ENCODE measurements at regions not wholly inside any gene's neighbourhood (a gene's known extent, or its start where the extent isn't known, plus 50 kb on each side); places are given as distances from the start of the nearest gene placed in this dataset.
"Not testable (repeated sequence)": the region's sequence is repeated elsewhere in the genome, so short reads cannot be mapped to it uniquely, and the experiment has no call there.

- Histone ChIP-seq H3K27me3 (peaks cover 7% of the 10 kb centered on the region), H3K4me1 (replicated peaks in 1 of 2) (no peaks in the 10 kb centered on the region), H3K27ac (no peak overlapping the region), H3K4me3 (no peak overlapping the region), H3K9me3 (replicated peaks in 1 of 3) (no peaks in the 10 kb centered on the region), H3K36me3 (replicated peaks in 1 of 2) (no peaks in the 10 kb centered on the region)
- DNase-seq, result no peak
- no peak for TF ChIP-seq CTCF (IDR thresholded peaks at IDR 0.05)
- no peak for TF ChIP-seq POLR2A (IDR thresholded peaks at IDR 0.05)
- intact Hi-C loops (cut with DNase I), result no loop called here
Measured at GRCh38 chr6:167230288-167230687, 60.8 kb upstream of the UNC93A start.

DNA sequence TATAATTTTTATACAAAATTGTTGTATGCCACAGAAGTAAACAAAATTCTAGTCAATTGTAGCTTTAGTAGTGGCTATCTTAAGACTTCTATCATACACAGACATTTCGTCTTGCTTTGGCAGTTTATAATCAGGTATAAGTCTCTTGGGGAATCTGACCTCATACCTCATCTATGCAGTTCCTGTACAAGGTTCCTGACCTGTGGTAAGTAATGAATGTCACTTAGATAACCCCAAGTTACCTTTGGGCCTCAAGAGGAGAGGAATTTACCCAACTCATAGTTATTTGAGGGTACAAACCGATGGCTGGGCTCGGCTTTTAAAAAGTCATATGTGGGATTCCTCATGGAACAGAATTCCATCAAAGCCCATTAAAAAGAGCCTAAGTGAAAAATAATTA, 58.8 kb upstream of the UNC93A start:
- TF ChIP-seq CTCF (IDR thresholded peaks at IDR 0.05) (no peak), POLR2A (IDR thresholded peaks at IDR 0.05) (no peak)
- H3K27me3 ChIP-seq, result peaks cover 13% of the 10 kb centered on the region

GRCh38 chr6:167233490-167233889, 57.6 kb upstream of the UNC93A start:
- intact Hi-C loops (cut with DNase I), result no loop called here
- TF ChIP-seq CTCF (IDR thresholded peaks at IDR 0.05) (no peak), POLR2A (IDR thresholded peaks at IDR 0.05) (no peak)
- H3K4me1 ChIP-seq (replicated peaks in 1 of 2), result no peaks in the 10 kb centered on the region
- WGBS, 4 donors, result 43 to 63% (median 47%) methylated on average over 6 of the region's 6 CpGs
- DNase-seq, result no peak
- no peaks in the 10 kb centered on the region for H3K9me3 ChIP-seq (replicated peaks in 1 of 3)
- peaks cover 13% of the 10 kb centered on the region for H3K27me3 ChIP-seq
- no peaks in the 10 kb centered on the region for H3K36me3 ChIP-seq (replicated peaks in 1 of 2)
- no peak overlapping the region for H3K27ac ChIP-seq
- H3K4me3 ChIP-seq, result no peak overlapping the region

More for the DNA sequence above, 58.8 kb upstream of the UNC93A start:
- intact Hi-C loops (cut with DNase I), result no loop called here
- WGBS, 4 donors, result 55 to 72% (median 69%) methylated on average over 3 of the region's 3 CpGs
- H3K27ac ChIP-seq, result no peak overlapping the region
- no peaks in the 10 kb centered on the region for H3K4me1 ChIP-seq (replicated peaks in 1 of 2)
- no peak for DNase-seq
- no peaks in the 10 kb centered on the region for H3K9me3 ChIP-seq (replicated peaks in 1 of 3)
- no peak overlapping the region for H3K4me3 ChIP-seq
- no peaks in the 10 kb centered on the region for H3K36me3 ChIP-seq (replicated peaks in 1 of 2)

- DNase-seq; H3K9me3 ChIP-seq (replicated peaks in 1 of 3); H3K36me3 ChIP-seq (replicated peaks in 1 of 2); H3K4me1 ChIP-seq (replicated peaks in 1 of 2); H3K27ac ChIP-seq; H3K4me3 ChIP-seq; intact Hi-C loops (cut with DNase I): not testable (repeated sequence)
- peaks cover 13% of the 10 kb centered on the region for H3K27me3 ChIP-seq
- 34 to 51% (median 43%) methylated on average over 2 to 4 of the region's 6 CpGs for WGBS, 4 donors
Measured at GRCh38 chr6:167234576-167234975, 56.5 kb upstream of the UNC93A start.

- TF ChIP-seq CTCF (IDR thresholded peaks at IDR 0.05) (no peak), POLR2A (IDR thresholded peaks at IDR 0.05) (no peak)
- 69 to 77% (median 73%) methylated on average over 6 to 9 of the region's 9 CpGs for WGBS, 4 donors
- Histone ChIP-seq H3K36me3 (replicated peaks in 1 of 2) (no peaks in the 10 kb centered on the region), H3K27me3 (peaks cover 13% of the 10 kb centered on the region), H3K4me1 (replicated peaks in 1 of 2) (no peaks in the 10 kb centered on the region), H3K9me3 (replicated peaks in 1 of 3) (no peaks in the 10 kb centered on the region), H3K27ac (no peak overlapping the region), H3K4me3 (no peak overlapping the region)
- intact Hi-C loops (cut with DNase I), result no loop called here
- DNase-seq, result no peak
Measured at GRCh38 chr6:167235005-167235404, 56.1 kb upstream of the UNC93A start.
